Parathyroid adenoma (tissue), 2 donors: ENCODE measurements at regions not wholly inside any gene's neighbourhood (a gene's known extent, or its start where the extent isn't known, plus 50 kb on each side); places are given as distances from the start of the nearest gene placed in this dataset.
A peak's percentile ranks its signal among the peaks of the same experiment; 100 is the strongest.

Source experiments
- H2AFZ ChIP-seq: fragments of 300-600 bp; sonication (generic); one replicate; pipeline ENCODE4 v1.7.0; 2017; ENCODE audit warnings: antibody characterized with exemption, mild to moderate bottlenecking
- H3K27ac ChIP-seq: fragments of 300-600 bp; sonication (generic); one replicate; pipeline ENCODE4 v1.7.0; 2017
- H3K27me3 ChIP-seq: fragments of 300-600 bp; sonication (generic); one replicate; pipeline ENCODE4 v1.7.0; 2017; ENCODE audit warnings: low read length; ENCODE audit not compliant: control insufficient read depth, insufficient read depth
- H3K36me3 ChIP-seq: fragments of 300-600 bp; sonication (generic); one replicate; pipeline ENCODE4 v1.7.0; 2017; ENCODE audit warnings: low read length; ENCODE audit not compliant: control insufficient read depth, insufficient read depth
- H3K4me1 ChIP-seq: fragments of 300-600 bp; sonication (generic); one replicate; pipeline ENCODE4 v1.7.0; 2017; ENCODE audit warnings: control low read depth
- H3K4me2 ChIP-seq: fragments of 300-600 bp; sonication (generic); one replicate; pipeline ENCODE4 v1.7.0; 2017; ENCODE audit warnings: low read length
- H3K4me3 ChIP-seq: fragments of 300-600 bp; sonication (generic); one replicate; pipeline ENCODE4 v1.7.0; 2017; ENCODE audit warnings: low read depth, low read length
- H3K79me2 ChIP-seq: fragments of 300-600 bp; sonication (generic); one replicate; pipeline ENCODE4 v1.7.0; 2017; ENCODE audit warnings: control low read depth
- H3K9ac ChIP-seq: fragments of 300-600 bp; sonication (generic); one replicate; pipeline ENCODE4 v1.7.0; 2017; ENCODE audit warnings: mild to moderate bottlenecking
- H3K9me3 ChIP-seq: fragments of 300-600 bp; sonication (generic); one replicate; pipeline ENCODE4 v1.7.0; 2017; ENCODE audit warnings: low read length; ENCODE audit not compliant: control insufficient read depth
- CTCF ChIP-seq: fragments of 300-600 bp; sonication (generic); IDR thresholded peaks from one replicate; pipeline ENCODE4 v1.7.0; 2017; ENCODE audit warnings: antibody characterized with exemption, mild to moderate bottlenecking
- donor health status: primary hyperparathyroidism.

- H3K9me3 ChIP-seq, result no peaks in the 10 kb centered on the region
- H3K36me3 ChIP-seq, result no peaks in the 10 kb centered on the region
- no peak overlapping the region for H3K4me3 ChIP-seq
- no peaks in the 10 kb centered on the region for H3K79me2 ChIP-seq
- no peak overlapping the region for H3K9ac ChIP-seq
- TF ChIP-seq CTCF, result no peak
- H3K27me3 ChIP-seq, result no peaks in the 10 kb centered on the region
- H3K4me1 ChIP-seq, result no peaks in the 10 kb centered on the region
- no peak overlapping the region for H2AFZ ChIP-seq
- no peak overlapping the region for H3K27ac ChIP-seq
- no peak overlapping the region for H3K4me2 ChIP-seq
Measured at GRCh38 chr1:55288245-55288644, 73.1 kb upstream of the USP24 start.

DNA sequence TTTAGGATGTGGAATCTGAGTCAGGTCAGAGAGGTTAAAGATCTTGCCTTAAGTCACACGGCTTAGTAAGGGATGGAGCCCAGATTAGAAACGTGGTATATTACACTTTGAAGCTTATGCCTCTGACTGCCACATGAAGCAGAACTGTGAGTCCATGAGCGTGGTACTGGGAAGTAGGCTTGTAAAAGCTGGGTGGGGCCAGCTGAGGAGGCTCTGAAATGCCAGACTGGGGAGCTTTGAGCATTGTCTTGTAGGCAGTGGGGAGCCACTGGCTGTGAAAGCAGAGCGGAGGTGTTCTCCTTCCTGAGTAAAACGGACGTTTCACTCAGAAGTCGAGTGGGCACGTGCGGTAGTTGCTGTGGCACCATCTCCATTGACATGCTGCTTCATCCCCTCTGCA, 72.6 kb upstream of the USP24 start:
- Histone ChIP-seq H2AFZ (no peak overlapping the region), H3K4me3 (no peak overlapping the region), H3K4me1 (no peaks in the 10 kb centered on the region), H3K27me3 (no peaks in the 10 kb centered on the region), H3K79me2 (no peaks in the 10 kb centered on the region), H3K36me3 (no peaks in the 10 kb centered on the region), H3K4me2 (no peak overlapping the region), H3K9ac (no peak overlapping the region), H3K9me3 (no peaks in the 10 kb centered on the region), H3K27ac (no peak overlapping the region)
- TF ChIP-seq CTCF, result no peak

DNA sequence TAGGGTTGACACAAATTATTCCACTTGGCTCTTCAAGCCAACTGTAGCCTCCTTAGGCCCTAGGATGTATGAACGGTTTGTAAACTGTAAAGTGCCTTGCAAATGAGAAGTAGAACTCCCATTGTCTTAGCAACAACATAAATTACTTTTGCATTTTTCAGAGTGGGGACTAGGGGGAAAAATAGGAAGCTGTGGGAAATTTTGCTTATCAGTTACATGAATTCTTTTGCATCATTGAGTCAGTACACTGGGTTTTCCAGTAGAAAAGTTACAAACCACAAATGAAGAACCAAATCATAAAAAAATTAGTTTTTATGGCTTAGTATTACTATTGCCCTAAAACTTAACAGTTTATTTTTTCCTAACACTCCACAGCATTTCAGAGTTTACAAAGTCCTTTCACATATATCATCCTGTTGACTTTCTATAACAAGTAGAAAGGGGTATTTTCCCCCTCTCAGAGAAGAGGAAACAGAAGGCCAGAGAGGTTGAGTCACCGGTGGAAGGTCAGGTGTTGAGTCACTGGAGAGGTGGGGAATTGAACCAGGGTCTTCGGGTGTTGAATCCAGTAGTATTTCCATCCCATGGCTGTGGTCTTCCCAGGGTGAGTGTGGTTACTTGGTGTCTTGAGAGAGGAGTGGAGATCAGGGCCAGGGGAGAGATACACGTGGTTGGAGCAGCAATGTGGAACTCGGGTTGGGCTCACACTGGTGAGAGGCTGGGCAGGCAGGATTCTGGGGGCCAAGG, 71.9 kb upstream of the USP24 start:
- H3K9me3 ChIP-seq, result no peaks in the 10 kb centered on the region
- H3K36me3 ChIP-seq, result no peaks in the 10 kb centered on the region
- H3K4me3 ChIP-seq, result no peak overlapping the region
- H3K79me2 ChIP-seq, result no peaks in the 10 kb centered on the region
- H2AFZ ChIP-seq, result no peak overlapping the region
- H3K27me3 ChIP-seq, result no peaks in the 10 kb centered on the region
- H3K27ac ChIP-seq, result no peak overlapping the region
- no peaks in the 10 kb centered on the region for H3K4me1 ChIP-seq
- H3K4me2 ChIP-seq, result no peak overlapping the region
- H3K9ac ChIP-seq, result no peak overlapping the region
- TF ChIP-seq CTCF, result no peak

GRCh38 chr1:55285834-55286233, 70.7 kb upstream of the USP24 start:
- Histone ChIP-seq H3K27ac (no peak overlapping the region), H3K79me2 (no peaks in the 10 kb centered on the region), H3K9me3 (no peaks in the 10 kb centered on the region), H2AFZ (no peak overlapping the region), H3K36me3 (no peaks in the 10 kb centered on the region), H3K4me3 (no peak overlapping the region), H3K27me3 (no peaks in the 10 kb centered on the region), H3K9ac (no peak overlapping the region), H3K4me2 (no peak overlapping the region), H3K4me1 (no peaks in the 10 kb centered on the region)
- no peak for TF ChIP-seq CTCF

DNA sequence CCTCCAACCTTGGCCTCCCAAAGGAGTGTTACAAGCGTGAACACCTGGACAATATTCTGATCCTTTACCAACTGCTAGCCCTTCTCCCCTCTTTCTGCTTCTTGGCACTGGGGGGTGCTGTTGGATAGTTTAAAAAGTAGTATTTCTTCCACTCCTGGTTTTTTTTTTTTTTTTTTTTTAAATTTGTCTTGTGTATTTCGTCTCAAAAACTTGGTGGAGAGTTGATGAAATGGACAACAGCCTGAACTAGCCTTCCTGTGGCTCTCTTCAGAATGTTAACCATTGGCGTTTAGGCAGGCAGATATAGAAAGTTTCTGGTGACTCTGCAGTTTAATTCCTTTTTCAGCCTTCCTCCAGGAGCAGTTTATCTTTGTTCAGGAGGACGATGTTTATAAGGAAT, 69.7 kb upstream of the USP24 start:
- Histone ChIP-seq H3K27me3 (no peaks in the 10 kb centered on the region), H3K4me3 (no peak overlapping the region), H3K4me2 (no peak overlapping the region), H3K36me3 (no peaks in the 10 kb centered on the region), H3K9me3 (no peaks in the 10 kb centered on the region), H3K79me2 (no peaks in the 10 kb centered on the region), H3K4me1 (no peaks in the 10 kb centered on the region), H3K27ac (no peak overlapping the region), H3K9ac (no peak overlapping the region), H2AFZ (no peak overlapping the region)
- TF ChIP-seq CTCF, result peak; percentile 22
